Lower lobe of right lung (tissue), 2 donors: ENCODE measurements at regions not wholly inside any gene's neighbourhood (a gene's known extent, or its start where the extent isn't known, plus 50 kb on each side); places are given as distances from the start of the nearest gene placed in this dataset.

Source experiments
- ATAC-seq, 2 donors: fragments of 200-7000 bp; cut with Tn5 transposase; one replicate each; pipeline ENCODE4 v1.9.1; 2020 to 2022; ENCODE audit warnings: mild to moderate bottlenecking in 2 of 2, moderate library complexity in 2 of 2
- DNase-seq: peaks from one replicate; pipeline ENCODE4 v3.0.0-alpha.2; 2020
- H3K27ac ChIP-seq: fragments of 200-600 bp; one replicate; pipeline ENCODE4 v1.8.0; 2022
- H3K27me3 ChIP-seq: fragments of 200-600 bp; one replicate; pipeline ENCODE4 v1.8.0; 2022; ENCODE audit warnings: low read depth
- H3K36me3 ChIP-seq: fragments of 200-600 bp; one replicate; pipeline ENCODE4 v1.8.0; 2022; ENCODE audit warnings: mild to moderate bottlenecking
- H3K4me1 ChIP-seq: fragments of 200-600 bp; one replicate; pipeline ENCODE4 v1.8.0; 2022
- H3K4me3 ChIP-seq: fragments of 200-600 bp; one replicate; pipeline ENCODE4 v1.8.0; 2022; ENCODE audit warnings: mild to moderate bottlenecking
- H3K9me3 ChIP-seq: fragments of 200-600 bp; one replicate; pipeline ENCODE4 v1.8.0; 2022
- intact Hi-C: fragments of 100-400 bp; cut with DNase I; formaldehyde crosslinking; loops from one replicate; pipeline ENCODE4 v1.11.0; 2022
- TF ChIP-seq, protein P1 (sequence below): fragments of 200-600 bp; IDR thresholded peaks from one replicate; pipeline ENCODE4 v1.8.0; 2022; ENCODE audit warnings: antibody characterized with exemption, mild to moderate bottlenecking
- donor health status: DM: no; HTN: yes; CAD: no; lungs with severe emphysema.

DNA sequence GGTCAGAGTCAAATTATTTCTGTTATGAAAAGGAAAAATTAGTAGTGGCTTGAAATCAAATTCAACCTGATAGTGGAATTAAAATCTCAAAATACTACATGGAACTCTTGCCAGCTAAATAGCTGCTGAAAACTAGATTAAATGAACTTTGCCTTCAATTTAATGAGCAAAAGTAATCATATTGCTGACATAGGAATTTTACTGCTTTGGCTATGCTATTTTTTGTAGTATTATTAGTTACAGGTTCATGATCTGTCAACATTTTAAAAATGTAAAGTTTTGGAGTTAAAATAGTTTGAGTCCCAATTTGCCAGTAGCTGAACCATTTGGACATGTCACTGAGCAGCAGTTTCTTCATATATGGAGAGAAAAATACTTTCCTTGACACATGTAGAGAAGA lies 81.4 kb downstream of the RERGL start:
- Histone ChIP-seq H3K27me3 (no peaks in the 10 kb centered on the region), H3K27ac (no peak overlapping the region), H3K4me3 (no peak overlapping the region), H3K9me3 (no peaks in the 10 kb centered on the region), H3K4me1 (no peaks in the 10 kb centered on the region), H3K36me3 (no peaks in the 10 kb centered on the region)
- no peak for DNase-seq
- intact Hi-C loops, result no loop called here
- ATAC-seq, result no peak
- TF ChIP-seq, protein P1, sequence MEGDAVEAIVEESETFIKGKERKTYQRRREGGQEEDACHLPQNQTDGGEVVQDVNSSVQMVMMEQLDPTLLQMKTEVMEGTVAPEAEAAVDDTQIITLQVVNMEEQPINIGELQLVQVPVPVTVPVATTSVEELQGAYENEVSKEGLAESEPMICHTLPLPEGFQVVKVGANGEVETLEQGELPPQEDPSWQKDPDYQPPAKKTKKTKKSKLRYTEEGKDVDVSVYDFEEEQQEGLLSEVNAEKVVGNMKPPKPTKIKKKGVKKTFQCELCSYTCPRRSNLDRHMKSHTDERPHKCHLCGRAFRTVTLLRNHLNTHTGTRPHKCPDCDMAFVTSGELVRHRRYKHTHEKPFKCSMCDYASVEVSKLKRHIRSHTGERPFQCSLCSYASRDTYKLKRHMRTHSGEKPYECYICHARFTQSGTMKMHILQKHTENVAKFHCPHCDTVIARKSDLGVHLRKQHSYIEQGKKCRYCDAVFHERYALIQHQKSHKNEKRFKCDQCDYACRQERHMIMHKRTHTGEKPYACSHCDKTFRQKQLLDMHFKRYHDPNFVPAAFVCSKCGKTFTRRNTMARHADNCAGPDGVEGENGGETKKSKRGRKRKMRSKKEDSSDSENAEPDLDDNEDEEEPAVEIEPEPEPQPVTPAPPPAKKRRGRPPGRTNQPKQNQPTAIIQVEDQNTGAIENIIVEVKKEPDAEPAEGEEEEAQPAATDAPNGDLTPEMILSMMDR, result no peak

DNA sequence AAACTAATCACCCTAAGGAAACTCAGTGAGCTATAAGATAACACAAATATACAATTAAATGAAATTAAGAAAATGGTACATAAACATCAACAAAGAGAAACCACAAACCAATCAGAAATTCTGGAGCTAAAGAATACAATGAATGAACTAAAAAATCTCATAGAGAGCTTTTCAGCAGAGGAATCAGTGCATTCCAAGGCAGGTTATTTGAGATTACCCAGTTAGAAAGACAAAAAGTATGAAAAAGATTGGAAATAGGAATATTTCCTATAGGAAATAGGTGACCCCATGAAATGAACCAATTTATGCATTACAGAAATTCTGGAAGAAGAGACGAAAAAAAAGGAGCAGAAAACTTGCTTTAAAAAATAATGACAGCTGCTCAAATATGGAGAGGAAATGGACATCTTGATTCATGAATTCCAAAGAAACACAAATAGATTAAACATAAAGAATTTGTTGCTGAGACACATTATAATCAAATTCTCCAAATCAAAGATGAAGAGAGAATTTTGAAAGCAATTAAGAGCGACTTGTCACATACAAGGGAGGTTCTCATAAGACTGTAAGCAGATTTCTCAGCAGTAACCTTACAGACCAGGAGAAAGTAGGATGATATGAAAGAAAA lies 90.7 kb downstream of the RERGL start:
- no peak for DNase-seq
- intact Hi-C loops, result no loop called here

DNA sequence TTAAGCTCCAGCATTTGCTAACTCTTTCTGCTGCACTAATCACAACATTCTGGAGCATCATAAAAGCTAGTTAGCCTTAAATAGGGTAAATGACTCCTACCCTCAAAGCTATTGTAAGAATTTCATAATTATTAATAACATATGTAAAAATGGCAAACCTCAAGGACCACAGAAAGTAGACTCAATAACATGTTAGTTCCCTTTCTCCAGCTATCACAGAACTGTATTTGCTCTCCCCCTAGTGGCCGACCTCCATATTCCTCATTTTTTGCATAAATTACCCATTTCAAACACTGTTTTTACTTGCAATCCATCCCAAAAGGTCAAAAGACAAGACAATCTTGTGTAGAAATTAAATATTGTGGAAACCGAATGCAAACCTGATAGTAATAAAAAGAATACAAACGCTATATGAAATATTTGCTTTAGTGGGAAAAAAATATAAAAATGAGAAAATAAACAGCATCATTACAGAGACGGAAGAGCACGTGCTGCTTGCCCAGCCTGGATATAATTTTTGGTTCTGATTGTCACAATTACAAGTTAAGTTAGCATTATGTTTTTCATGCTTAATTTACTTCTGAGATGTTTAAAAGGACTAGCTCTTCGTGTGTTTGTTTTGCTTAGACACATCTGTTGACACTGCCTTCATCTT lies 97.9 kb downstream of the RERGL start:
- H3K27ac ChIP-seq, result no peak overlapping the region
- no peak overlapping the region for H3K4me3 ChIP-seq
- no peak for ATAC-seq
- H3K36me3 ChIP-seq, result no peaks in the 10 kb centered on the region
- TF ChIP-seq, protein P1, result peak; percentile 56
- H3K9me3 ChIP-seq, result no peaks in the 10 kb centered on the region
- no peak for DNase-seq
- no peaks in the 10 kb centered on the region for H3K4me1 ChIP-seq
- intact Hi-C loops, result no loop called here
- H3K27me3 ChIP-seq, result no peaks in the 10 kb centered on the region

More for the DNA sequence above, 90.7 kb downstream of the RERGL start:
- Histone ChIP-seq H3K4me3 (no peak overlapping the region), H3K4me1 (no peaks in the 10 kb centered on the region), H3K27me3 (no peaks in the 10 kb centered on the region), H3K27ac (no peak overlapping the region), H3K9me3 (peaks cover 30% of the 10 kb centered on the region), H3K36me3 (no peaks in the 10 kb centered on the region)
- TF ChIP-seq, protein P1, result no peak
- no peak for ATAC-seq

DNA sequence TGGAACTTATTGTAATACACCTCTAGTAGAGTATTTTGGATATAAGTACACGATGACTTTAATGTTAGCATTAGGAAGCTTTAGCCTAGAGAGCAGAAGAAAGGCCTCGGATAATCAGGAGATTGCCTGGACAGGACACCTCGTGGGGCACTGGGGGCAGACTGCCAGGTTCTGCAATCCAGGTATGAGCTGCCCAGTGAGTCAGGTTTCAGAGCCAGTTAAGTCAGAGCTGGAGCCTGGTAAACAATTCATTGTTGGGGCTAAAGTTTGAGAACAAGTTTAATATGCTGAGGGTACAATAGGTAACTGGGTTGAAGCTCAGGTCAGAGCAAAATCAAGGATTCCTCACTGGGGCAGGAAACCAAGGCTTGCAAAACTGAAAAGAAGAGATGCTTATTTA lies 107.4 kb downstream of the RERGL start:
- Histone ChIP-seq H3K36me3 (no peaks in the 10 kb centered on the region), H3K27me3 (no peaks in the 10 kb centered on the region), H3K4me1 (no peaks in the 10 kb centered on the region), H3K27ac (no peak overlapping the region), H3K4me3 (no peak overlapping the region), H3K9me3 (no peaks in the 10 kb centered on the region)
- intact Hi-C loops, result no loop called here
- TF ChIP-seq, protein P1, result no peak
- ATAC-seq (no peak), DNase-seq (no peak)

DNA sequence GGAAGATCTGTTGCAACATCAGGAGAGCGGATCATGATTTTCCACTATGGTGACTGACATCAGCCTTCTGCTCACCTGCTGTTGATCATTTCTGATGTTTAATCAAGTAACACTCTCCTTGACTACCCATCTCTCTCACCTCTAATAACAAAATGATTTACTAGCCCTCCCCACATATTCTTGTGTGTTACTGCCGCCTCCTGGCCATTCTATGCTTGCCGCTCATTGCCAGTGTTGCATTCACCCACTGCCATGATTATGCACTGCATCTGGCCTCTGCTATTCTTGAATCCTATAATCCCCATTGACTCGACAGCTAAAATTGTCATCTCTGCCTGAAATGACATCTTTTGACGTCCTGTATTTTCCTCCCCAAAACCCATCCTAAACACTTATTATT lies 113.8 kb downstream of the RERGL start:
- no peak for ATAC-seq
- Histone ChIP-seq H3K4me1 (no peaks in the 10 kb centered on the region), H3K27ac (no peak overlapping the region), H3K36me3 (no peaks in the 10 kb centered on the region), H3K9me3 (no peaks in the 10 kb centered on the region), H3K27me3 (no peaks in the 10 kb centered on the region), H3K4me3 (no peak overlapping the region)
- DNase-seq, result no peak
- intact Hi-C loops, result no loop called here
- TF ChIP-seq, protein P1, result no peak
